T-helper 2 cell (primary cell): ENCODE measurements at regions not wholly inside any gene's neighbourhood (a gene's known extent, or its start where the extent isn't known, plus 50 kb on each side); places are given as distances from the start of the nearest gene placed in this dataset.
A peak's percentile ranks its signal among the peaks of the same experiment; 100 is the strongest.
"Not testable (repeated sequence)": the region's sequence is repeated elsewhere in the genome, so short reads cannot be mapped to it uniquely, and the experiment has no call there.

Experiments used
- DNase-seq, 5 experiments: peaks; one replicate each; pipeline versions ENCODE4 v3.0.0 to v3.0.0-alpha.2; 2012 to 2022

- DNase-seq, result no peak
These were observed 1807.8 kb downstream of the BRINP3 start for GRCh38 chr1:188669728-188670382.

GRCh38 chr1:188670837-188671236 is 1806.8 kb downstream of the BRINP3 start:
- DNase-seq, result no peak

GRCh38 chr1:188672153-188672552 is 1805.5 kb downstream of the BRINP3 start:
- DNase-seq, result no peak

GRCh38 chr1:188689542-188689941 is 1788.1 kb downstream of the BRINP3 start:
- no peak for DNase-seq

GRCh38 chr1:188700116-188700515 is 1777.5 kb downstream of the BRINP3 start:
- no peak for DNase-seq

GRCh38 chr1:188706742-188707141 is 1770.9 kb downstream of the BRINP3 start:
- no peak for DNase-seq

- DNase-seq, result no peak
These were observed 1768.7 kb downstream of the BRINP3 start for GRCh38 chr1:188708795-188709535.

- no peak for DNase-seq
These were observed 1762.1 kb downstream of the BRINP3 start for GRCh38 chr1:188715566-188715965.

- DNase-seq, result no peak
These were observed 1757.9 kb downstream of the BRINP3 start for GRCh38 chr1:188719735-188720134.

- no peak for DNase-seq
These were observed 1754.2 kb downstream of the BRINP3 start for GRCh38 chr1:188723332-188724020.

- no peak for DNase-seq
These were observed 1748.6 kb downstream of the BRINP3 start for GRCh38 chr1:188729039-188729438.

GRCh38 chr1:188735567-188735966 is 1742.1 kb downstream of the BRINP3 start:
- no peak for DNase-seq

- DNase-seq, result not testable (repeated sequence)
These were observed 1728.4 kb downstream of the BRINP3 start for GRCh38 chr1:188749275-188749674.

- not testable (repeated sequence) for DNase-seq
These were observed 1725.6 kb downstream of the BRINP3 start for GRCh38 chr1:188752027-188752426.

- not testable (repeated sequence) for DNase-seq
These were observed 1719.9 kb downstream of the BRINP3 start for GRCh38 chr1:188757747-188758146.

GRCh38 chr1:188761226-188761625 is 1716.4 kb downstream of the BRINP3 start:
- DNase-seq, result no peak

- DNase-seq, result no peak
These were observed 1715.4 kb downstream of the BRINP3 start for GRCh38 chr1:188762166-188762743.

GRCh38 chr1:188763541-188763940 is 1714.1 kb downstream of the BRINP3 start:
- DNase-seq, result no peak

GRCh38 chr1:188769181-188769580 is 1708.5 kb downstream of the BRINP3 start:
- no peak for DNase-seq

- no peak for DNase-seq
These were observed 1707.7 kb downstream of the BRINP3 start for GRCh38 chr1:188769936-188770335.

GRCh38 chr1:188778578-188778977 is 1699.1 kb downstream of the BRINP3 start:
- DNase-seq, result no peak

- peak in 1 of 5 experiments; percentile 16 for DNase-seq
These were observed 1695.3 kb downstream of the BRINP3 start for GRCh38 chr1:188782220-188782841.

GRCh38 chr1:188794969-188795368 is 1682.7 kb downstream of the BRINP3 start:
- DNase-seq, result no peak
